IPS-15b (cell line): ENCODE measurements at regions not wholly inside any gene's neighbourhood (a gene's known extent, or its start where the extent isn't known, plus 50 kb on each side); places are given as distances from the start of the nearest gene placed in this dataset.

Experiments used
- H3K27me3 ChIP-seq: one replicate; pipeline ENCODE4 v1.6.1; 2013; ENCODE audit warnings: low read length; ENCODE audit not compliant: control insufficient read depth, insufficient read depth
- H3K36me3 ChIP-seq: one replicate; pipeline ENCODE4 v1.6.1; 2013; ENCODE audit warnings: low read length; ENCODE audit not compliant: control insufficient read depth, insufficient read depth
- H3K4me1 ChIP-seq: one replicate; pipeline ENCODE4 v1.6.1; 2013; ENCODE audit warnings: mild to moderate bottlenecking, low read length; ENCODE audit not compliant: control insufficient read depth, insufficient read depth
- H3K4me3 ChIP-seq: one replicate; pipeline ENCODE4 v1.5.1; 2013; ENCODE audit warnings: low read depth, low read length
- H3K9ac ChIP-seq: one replicate; pipeline ENCODE4 v1.6.1; 2013; ENCODE audit warnings: low read depth, mild to moderate bottlenecking, low read length
- H3K9me3 ChIP-seq: one replicate; pipeline ENCODE4 v1.6.1; 2013; ENCODE audit warnings: mild to moderate bottlenecking, low read length; ENCODE audit not compliant: control insufficient read depth, insufficient read depth

GRCh38 chr3:44072601-44073540, 168.8 kb upstream of the TOPAZ1 start:
- Histone ChIP-seq H3K9ac (no peak overlapping the region), H3K9me3 (no peaks in the 10 kb centered on the region), H3K27me3 (no peaks in the 10 kb centered on the region), H3K4me3 (no peak overlapping the region), H3K36me3 (no peaks in the 10 kb centered on the region), H3K4me1 (peaks cover 15% of the 10 kb centered on the region)

DNA sequence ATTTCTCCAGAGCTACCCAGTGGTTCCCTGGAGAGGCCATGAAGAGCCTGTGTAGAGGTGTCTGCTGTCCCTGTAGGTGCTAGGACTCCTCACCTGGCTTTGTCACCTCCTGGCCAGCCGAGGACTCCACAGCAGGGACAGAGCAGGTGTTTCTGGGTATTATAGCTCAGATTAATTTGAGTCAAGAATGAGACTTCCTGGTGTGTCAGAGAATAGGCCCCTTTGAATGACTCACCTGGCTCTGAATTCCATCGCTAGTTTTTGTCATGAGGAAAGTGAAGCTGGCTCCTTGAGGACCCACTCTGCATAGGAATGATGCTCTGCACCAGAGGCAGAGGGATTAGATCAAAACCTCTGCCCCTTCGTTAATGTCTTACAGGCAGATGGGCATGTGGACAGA, 167.5 kb upstream of the TOPAZ1 start:
- Histone ChIP-seq H3K4me1 (peaks cover 15% of the 10 kb centered on the region), H3K36me3 (no peaks in the 10 kb centered on the region), H3K9ac (no peak overlapping the region), H3K9me3 (no peaks in the 10 kb centered on the region), H3K27me3 (no peaks in the 10 kb centered on the region), H3K4me3 (no peak overlapping the region)

DNA sequence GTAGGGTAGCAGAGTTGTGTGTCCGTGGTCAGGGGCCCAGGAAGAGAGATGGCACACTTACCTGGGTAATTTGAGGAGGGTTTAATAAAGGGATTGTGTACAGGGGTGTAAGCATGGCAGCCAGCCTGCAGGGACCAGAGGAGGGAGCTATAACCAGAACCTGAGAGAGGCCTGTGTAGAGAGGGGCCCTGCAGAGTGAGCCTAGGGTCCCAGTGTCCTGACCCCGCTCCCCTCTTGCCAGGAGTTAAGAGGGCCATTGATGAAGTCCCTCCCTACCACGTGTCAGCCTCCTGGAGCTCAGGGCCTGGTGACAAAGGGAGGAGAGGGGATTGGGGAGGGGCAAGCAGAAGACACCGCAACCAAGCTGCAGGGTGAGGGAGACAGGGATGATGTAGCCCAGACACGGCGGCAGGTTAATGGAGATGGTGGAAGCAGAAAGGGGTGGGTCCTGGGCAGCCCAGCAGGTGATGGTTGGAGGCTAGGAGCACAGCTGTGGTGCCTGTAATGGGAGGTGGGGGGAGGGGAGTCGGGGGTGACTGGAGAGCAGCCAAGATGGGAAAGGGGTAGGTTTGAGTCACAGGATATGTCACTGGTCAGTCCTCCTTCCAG, 165.4 kb upstream of the TOPAZ1 start:
- no peaks in the 10 kb centered on the region for H3K36me3 ChIP-seq
- H3K4me1 ChIP-seq = peaks cover 15% of the 10 kb centered on the region
- no peaks in the 10 kb centered on the region for H3K27me3 ChIP-seq
- H3K9me3 ChIP-seq = no peaks in the 10 kb centered on the region
- H3K9ac ChIP-seq = no peak overlapping the region
- no peak overlapping the region for H3K4me3 ChIP-seq

DNA sequence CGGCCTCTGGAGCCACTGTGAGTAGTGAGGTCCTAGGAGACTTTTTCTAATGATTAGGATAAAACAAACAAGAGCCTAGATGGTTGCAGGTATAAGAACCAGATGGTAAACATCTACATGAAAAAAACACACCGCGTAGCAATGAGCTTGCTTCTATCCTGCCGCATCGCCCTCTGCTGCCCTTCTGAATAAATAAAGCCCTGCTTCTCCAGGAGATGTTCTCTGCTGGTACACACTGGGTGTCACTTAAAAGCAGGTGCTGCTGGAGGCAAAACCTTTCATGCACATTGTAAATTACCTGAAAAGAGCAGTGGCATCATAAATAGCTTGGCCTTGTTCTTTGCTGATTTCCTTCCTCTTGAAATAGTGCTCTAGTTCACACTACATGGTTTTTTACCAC, 164.4 kb upstream of the TOPAZ1 start:
- Histone ChIP-seq H3K36me3 (no peaks in the 10 kb centered on the region), H3K4me1 (peaks cover 15% of the 10 kb centered on the region), H3K4me3 (no peak overlapping the region), H3K9me3 (no peaks in the 10 kb centered on the region), H3K27me3 (no peaks in the 10 kb centered on the region), H3K9ac (no peak overlapping the region)

- H3K36me3 ChIP-seq = no peaks in the 10 kb centered on the region
- no peak overlapping the region for H3K9ac ChIP-seq
- H3K4me1 ChIP-seq = peaks cover 15% of the 10 kb centered on the region
Measured at GRCh38 chr3:44078863-44079262, 162.8 kb upstream of the TOPAZ1 start.

GRCh38 chr3:44079916-44080315, 161.8 kb upstream of the TOPAZ1 start:
- Histone ChIP-seq H3K4me3 (no peak overlapping the region), H3K9ac (no peak overlapping the region), H3K4me1 (peaks cover 10% of the 10 kb centered on the region), H3K9me3 (no peaks in the 10 kb centered on the region), H3K36me3 (no peaks in the 10 kb centered on the region), H3K27me3 (no peaks in the 10 kb centered on the region)

More at GRCh38 chr3:44078863-44079262, 162.8 kb upstream of the TOPAZ1 start:
- H3K4me3 ChIP-seq = no peak overlapping the region
- no peaks in the 10 kb centered on the region for H3K27me3 ChIP-seq
- H3K9me3 ChIP-seq = no peaks in the 10 kb centered on the region

- no peak overlapping the region for H3K9ac ChIP-seq
- H3K27me3 ChIP-seq = no peaks in the 10 kb centered on the region
- no peaks in the 10 kb centered on the region for H3K36me3 ChIP-seq
- H3K4me1 ChIP-seq = peaks cover 10% of the 10 kb centered on the region
- H3K9me3 ChIP-seq = no peaks in the 10 kb centered on the region
- no peak overlapping the region for H3K4me3 ChIP-seq
Measured at GRCh38 chr3:44080474-44081072, 161.1 kb upstream of the TOPAZ1 start.

DNA sequence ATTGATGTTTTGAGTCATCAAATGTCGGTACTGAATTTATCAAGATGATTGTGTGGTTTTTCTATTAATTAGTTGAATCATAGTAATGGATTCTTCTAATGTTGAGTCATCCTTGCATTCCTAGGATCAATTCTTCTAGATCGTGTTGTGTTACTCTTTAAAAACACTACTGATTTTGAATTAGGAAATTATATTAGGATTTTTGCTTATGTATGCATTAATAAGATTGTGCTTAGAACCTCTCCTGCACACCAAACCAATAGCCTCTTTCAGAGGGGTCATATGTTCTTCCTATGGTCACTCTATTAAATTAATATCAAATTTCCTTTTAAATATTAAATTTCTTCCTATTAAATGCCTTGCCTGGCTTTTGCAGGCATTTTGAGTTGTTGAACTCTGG, 151.7 kb upstream of the TOPAZ1 start:
- H3K4me1 ChIP-seq = no peaks in the 10 kb centered on the region
- no peak overlapping the region for H3K4me3 ChIP-seq
- no peaks in the 10 kb centered on the region for H3K27me3 ChIP-seq
- no peak overlapping the region for H3K9ac ChIP-seq
- H3K36me3 ChIP-seq = no peaks in the 10 kb centered on the region
- H3K9me3 ChIP-seq = no peaks in the 10 kb centered on the region

- H3K4me3 ChIP-seq = no peak overlapping the region
- no peaks in the 10 kb centered on the region for H3K36me3 ChIP-seq
- H3K4me1 ChIP-seq = no peaks in the 10 kb centered on the region
- no peaks in the 10 kb centered on the region for H3K27me3 ChIP-seq
- no peaks in the 10 kb centered on the region for H3K9me3 ChIP-seq
- no peak overlapping the region for H3K9ac ChIP-seq
Measured at GRCh38 chr3:44092497-44092896, 149.2 kb upstream of the TOPAZ1 start.

DNA sequence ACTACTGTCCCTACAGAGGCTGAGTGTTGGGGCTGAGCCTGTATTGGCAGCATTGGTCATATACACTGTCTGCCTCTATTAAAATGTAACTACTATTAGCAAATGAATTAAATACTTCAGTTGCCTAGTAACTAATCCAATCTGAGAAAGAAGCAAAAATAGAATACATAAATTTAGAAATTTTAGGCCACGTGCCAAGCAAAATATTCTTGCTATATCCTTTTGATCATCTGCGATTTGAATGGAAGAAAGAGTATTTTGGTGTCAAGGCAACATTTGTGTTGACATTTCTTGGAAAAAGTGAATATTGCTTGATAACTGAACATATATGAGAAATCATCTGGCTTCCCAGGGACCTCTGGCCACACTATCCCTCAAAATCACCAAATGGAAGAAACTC, 148.2 kb upstream of the TOPAZ1 start:
- Histone ChIP-seq H3K36me3 (no peaks in the 10 kb centered on the region), H3K27me3 (no peaks in the 10 kb centered on the region), H3K4me1 (no peaks in the 10 kb centered on the region), H3K9me3 (no peaks in the 10 kb centered on the region), H3K4me3 (no peak overlapping the region), H3K9ac (no peak overlapping the region)

- Histone ChIP-seq H3K36me3 (no peaks in the 10 kb centered on the region), H3K4me3 (no peak overlapping the region), H3K4me1 (no peaks in the 10 kb centered on the region), H3K27me3 (no peaks in the 10 kb centered on the region), H3K9me3 (no peaks in the 10 kb centered on the region), H3K9ac (no peak overlapping the region)
Measured at GRCh38 chr3:44098656-44099415, 142.8 kb upstream of the TOPAZ1 start.
